ENCODE measurements at regions not wholly inside any gene's neighbourhood (a gene's known extent, or its start where the extent isn't known, plus 50 kb on each side); places are given as distances from the start of the nearest gene placed in this dataset.

- no peaks in the 10 kb centered on the region for H3K36me3 ChIP-seq
- WGBS, 3 donors, result 80 to 94% (median 90%) methylated on average over 2 of the region's 2 CpGs
- H3K9me3 ChIP-seq, result no peaks in the 10 kb centered on the region
- no peak for DNase-seq
- TF ChIP-seq POLR2A (IDR thresholded peaks at IDR 0.05), result no peak
- no peak for TF ChIP-seq CTCF (IDR thresholded peaks at IDR 0.05)
- no peak for TF ChIP-seq EP300 (IDR thresholded peaks at IDR 0.05)
- H3K27ac ChIP-seq, result no peak overlapping the region
- no peaks in the 10 kb centered on the region for H3K4me1 ChIP-seq (ENCODE audit: insufficient read depth)
- no peaks in the 10 kb centered on the region for H3K27me3 ChIP-seq
- intact Hi-C loops (cut with DNase I), result loop anchor here in 1 of 4 donors (5.0 kb wide), 1 partner anchor 226 kb away; no protein-coding TSS in a partner anchor
- H3K4me3 ChIP-seq, result no peak overlapping the region
These were observed 53.1 kb upstream of the CCL1 start for GRCh38 chr17:34416116-34416515.

GRCh38 chr17:34414339-34414738, 51.3 kb upstream of the CCL1 start:
- no peaks in the 10 kb centered on the region for H3K27me3 ChIP-seq
- intact Hi-C loops (cut with DNase I), result no loop called here
- no peaks in the 10 kb centered on the region for H3K4me1 ChIP-seq (ENCODE audit: insufficient read depth)
- no peaks in the 10 kb centered on the region for H3K36me3 ChIP-seq
- 27 to 38% (median 35%) methylated on average over 6 of the region's 6 CpGs for WGBS, 3 donors
- no peak for DNase-seq
- H3K27ac ChIP-seq, result no peak overlapping the region
- TF ChIP-seq EP300 (IDR thresholded peaks at IDR 0.05) (no peak), POLR2A (IDR thresholded peaks at IDR 0.05) (no peak), CTCF (IDR thresholded peaks at IDR 0.05) (no peak)
- no peaks in the 10 kb centered on the region for H3K9me3 ChIP-seq
- H3K4me3 ChIP-seq, result no peak overlapping the region

DNA sequence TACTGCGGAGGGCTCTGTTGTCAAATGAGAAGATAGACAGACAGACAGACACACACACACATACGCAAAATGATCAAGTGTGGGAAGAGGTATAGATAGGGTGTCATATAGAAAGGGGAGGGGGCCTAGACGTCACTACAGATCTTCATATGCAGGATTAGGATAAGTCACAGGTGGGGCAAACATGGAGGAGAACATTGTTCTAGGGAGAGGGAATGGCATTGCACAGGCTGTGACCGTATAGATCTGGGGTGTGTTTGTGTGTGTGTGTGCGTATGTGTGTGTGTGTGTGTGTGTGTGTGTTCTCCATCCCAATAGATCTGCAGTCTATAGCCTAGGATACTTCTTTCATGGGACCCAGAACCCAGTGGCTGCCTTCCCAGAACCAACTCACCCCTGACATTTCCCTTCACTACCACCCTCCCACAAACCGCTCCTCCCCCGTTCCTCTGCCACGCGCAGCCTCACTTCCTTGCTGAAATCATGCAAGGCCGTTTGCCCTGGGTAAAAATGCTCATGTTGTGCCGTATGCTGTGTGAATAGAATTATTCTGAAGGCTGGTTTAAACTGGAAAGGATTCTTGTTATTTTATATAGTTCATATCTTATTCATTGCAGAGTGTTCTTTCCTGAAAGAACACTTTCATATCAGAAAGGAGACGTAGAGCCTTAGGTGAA, 50.5 kb upstream of the CCL1 start:
- no peak for DNase-seq
- H3K4me1 ChIP-seq (ENCODE audit: insufficient read depth), result no peaks in the 10 kb centered on the region
- no peaks in the 10 kb centered on the region for H3K36me3 ChIP-seq
- H3K9me3 ChIP-seq, result no peaks in the 10 kb centered on the region
- 30 to 37% (median 35%) methylated on average over 12 of the region's 12 CpGs for WGBS, 3 donors
- TF ChIP-seq EP300 (IDR thresholded peaks at IDR 0.05), result no peak
- no peak for TF ChIP-seq POLR2A (IDR thresholded peaks at IDR 0.05)
- no peak for TF ChIP-seq CTCF (IDR thresholded peaks at IDR 0.05)
- intact Hi-C loops (cut with DNase I), result no loop called here
- no peaks in the 10 kb centered on the region for H3K27me3 ChIP-seq
- no peak overlapping the region for H3K4me3 ChIP-seq
- H3K27ac ChIP-seq, result no peak overlapping the region

DNA sequence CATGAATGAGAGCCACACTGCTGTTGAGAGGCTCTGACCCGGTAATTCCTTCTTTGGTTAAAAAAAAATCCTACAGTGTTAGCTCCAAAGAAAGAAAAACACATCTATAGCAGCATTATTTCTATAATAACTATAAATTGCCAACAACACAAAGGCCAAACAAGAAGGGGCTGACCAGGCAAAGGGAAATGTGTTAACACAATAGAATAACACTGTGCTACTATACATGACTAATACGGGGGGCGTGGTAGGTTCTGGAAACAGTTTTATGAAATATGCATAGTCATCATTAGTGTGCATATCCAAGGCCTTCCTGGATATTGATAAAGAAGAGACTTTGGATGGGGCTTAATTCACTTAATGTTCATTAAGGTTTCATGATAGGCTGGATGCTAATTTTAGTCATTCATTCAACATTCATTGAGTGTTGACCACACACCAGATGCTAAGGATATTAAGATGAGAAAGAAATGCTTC, 50.0 kb upstream of the CCL1 start:
- no peak overlapping the region for H3K4me3 ChIP-seq
- no peak for DNase-seq
- no peaks in the 10 kb centered on the region for H3K4me1 ChIP-seq (ENCODE audit: insufficient read depth)
- H3K27me3 ChIP-seq, result no peaks in the 10 kb centered on the region
- intact Hi-C loops (cut with DNase I), result no loop called here
- TF ChIP-seq EP300 (IDR thresholded peaks at IDR 0.05) (no peak), POLR2A (IDR thresholded peaks at IDR 0.05) (no peak), CTCF (IDR thresholded peaks at IDR 0.05) (no peak)
- no peaks in the 10 kb centered on the region for H3K36me3 ChIP-seq
- no peak overlapping the region for H3K27ac ChIP-seq
- 75 to 77% (median 76%) methylated on average over 3 of the region's 3 CpGs for WGBS, 3 donors
- H3K9me3 ChIP-seq, result no peaks in the 10 kb centered on the region
